Sigmoid colon (tissue), 6 donors: ENCODE measurements at regions not wholly inside any gene's neighbourhood (a gene's known extent, or its start where the extent isn't known, plus 50 kb on each side); places are given as distances from the start of the nearest gene placed in this dataset.
"Not testable (repeated sequence)": the region's sequence is repeated elsewhere in the genome, so short reads cannot be mapped to it uniquely, and the experiment has no call there.

Experiments
- DNase-seq: peaks from one replicate; pipeline ENCODE4 v3.0.0-alpha.2; 2019
- H3K27ac ChIP-seq, 4 donors: fragments of 200-600 bp; sonication (generic); one replicate each; pipeline ENCODE4 v1.5.1; 2016 to 2019; ENCODE audit warnings: mild to moderate bottlenecking in 1 of 4
- H3K27me3 ChIP-seq, 3 donors: fragments of 200-600 bp; sonication (generic); one replicate each; pipeline ENCODE4 v1.5.1; 2019; ENCODE audit warnings: mild to moderate bottlenecking in 1 of 3
- H3K36me3 ChIP-seq, 4 donors: fragments of 200-600 bp; sonication (generic); one replicate each; pipeline ENCODE4 v1.5.1; 2016 to 2019
- H3K4me1 ChIP-seq, 4 donors: fragments of 200-600 bp; sonication (generic); one replicate each; pipeline ENCODE4 v1.5.1; 2017 to 2019
- H3K4me3 ChIP-seq, 4 donors: fragments of 200-600 bp; sonication (generic); one replicate each; pipeline ENCODE4 v1.5.1; 2017 to 2019; ENCODE audit warnings: mild to moderate bottlenecking in 2 of 4, moderate library complexity in 1 of 4
- H3K9me3 ChIP-seq, 4 donors: fragments of 200-600 bp in 3 of 4; sonication (generic) in 3 of 4; one replicate each; pipeline versions ENCODE4 v1.5.1 to v1.6.1; 2013 to 2019
- CTCF ChIP-seq, 4 experiments: fragments of 450-650 bp in 3 of 4; fragments of 200-600 bp in 1 of 4; IDR thresholded peaks; one replicate each; pipeline ENCODE4 v1.5.1; 2016 to 2019; ENCODE audit warnings: antibody characterized with exemption in 4 of 4, mild to moderate bottlenecking in 3 of 4, moderate library complexity in 2 of 4
- EP300 ChIP-seq, 4 donors: sonication (generic); formaldehyde crosslinking; IDR thresholded peaks; one replicate each; pipeline ENCODE4 v1.6.1; 2017; ENCODE audit warnings: antibody characterized with exemption in 4 of 4
- POLR2A ChIP-seq, 2 donors: fragments of 450-650 bp; IDR thresholded peaks; one replicate each; pipeline ENCODE4 v1.6.1; 2016; ENCODE audit warnings: antibody characterized with exemption in 2 of 2, mild to moderate bottlenecking in 2 of 2, moderate library complexity in 2 of 2
- POLR2AphosphoS5 ChIP-seq, 4 donors: sonication (generic); formaldehyde crosslinking; IDR thresholded peaks; one replicate each; pipeline ENCODE4 v1.6.1; 2017; ENCODE audit warnings: antibody characterized with exemption in 4 of 4
- WGBS, 2 donors: extraction: QIAGEN DNeasy Blood & Tissue Kit; methylation state at CpG; one replicate each; pipeline ENCODE4 v1.1.7; 2013; 5-methylcytosine and 5-hydroxymethylcytosine counted together
- intact Hi-C: fragments of 100-400 bp; cut with DNase I; formaldehyde crosslinking; loops from one replicate; pipeline ENCODE4 v1.15.1; 2023
- donor health status: healthy with polysubstance abuse.
- donor health status: healthy.

- DNase-seq, result no peak
- Histone ChIP-seq H3K9me3 (no peaks in the 10 kb centered on the region), H3K4me1 (peaks cover 0 to 21% (median 6%) of the 10 kb centered on the region in 4 donors), H3K27me3 (no peaks in the 10 kb centered on the region), H3K4me3 (no peak overlapping the region), H3K27ac (no peak overlapping the region), H3K36me3 (no peaks in the 10 kb centered on the region)
- intact Hi-C loops, result no loop called here
- TF ChIP-seq CTCF (IDR thresholded peaks at IDR 0.05), result no peak
- TF ChIP-seq POLR2AphosphoS5 (IDR thresholded peaks at IDR 0.05), result no peak
- TF ChIP-seq EP300 (IDR thresholded peaks at IDR 0.05), result no peak
- no peak for TF ChIP-seq POLR2A (IDR thresholded peaks at IDR 0.05)
- WGBS, 2 donors, result 73 to 78% methylated on average over 8 of the region's 8 CpGs
Measured at GRCh38 chr19:31885280-31885853, 460.0 kb upstream of the ZNF507 start.

DNA sequence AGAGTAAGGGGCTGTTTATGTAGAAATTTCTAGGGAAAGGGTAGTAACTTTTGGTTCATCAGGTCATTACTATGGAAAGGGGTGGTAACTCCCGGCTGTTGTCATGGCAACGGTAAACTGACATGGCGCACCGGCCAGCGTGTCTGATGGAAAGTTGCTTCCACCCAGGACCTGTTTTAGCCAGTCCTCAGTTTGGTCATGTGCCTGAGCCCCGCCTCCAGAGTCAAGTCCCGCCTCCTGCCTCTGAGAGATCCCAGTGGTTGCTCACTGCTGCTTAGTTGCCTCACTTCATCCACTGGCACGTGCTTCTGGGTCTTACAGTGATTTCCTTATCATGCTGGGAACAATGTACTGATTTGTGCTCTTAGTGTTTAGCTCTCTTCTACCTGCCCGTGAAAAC, 455.2 kb upstream of the ZNF507 start:
- 84 to 90% methylated on average over 9 of the region's 9 CpGs for WGBS, 2 donors
- intact Hi-C loops, result no loop called here
- Histone ChIP-seq H3K36me3 (no peaks in the 10 kb centered on the region), H3K9me3 (no peaks in the 10 kb centered on the region), H3K27me3 (no peaks in the 10 kb centered on the region), H3K4me1 (peaks cover 0 to 21% (median 6%) of the 10 kb centered on the region in 4 donors), H3K4me3 (no peak overlapping the region), H3K27ac (no peak overlapping the region)
- no peak for TF ChIP-seq EP300 (IDR thresholded peaks at IDR 0.05)
- TF ChIP-seq CTCF (IDR thresholded peaks at IDR 0.05), result no peak
- TF ChIP-seq POLR2A (IDR thresholded peaks at IDR 0.05), result no peak
- no peak for TF ChIP-seq POLR2AphosphoS5 (IDR thresholded peaks at IDR 0.05)
- DNase-seq, result no peak

DNA sequence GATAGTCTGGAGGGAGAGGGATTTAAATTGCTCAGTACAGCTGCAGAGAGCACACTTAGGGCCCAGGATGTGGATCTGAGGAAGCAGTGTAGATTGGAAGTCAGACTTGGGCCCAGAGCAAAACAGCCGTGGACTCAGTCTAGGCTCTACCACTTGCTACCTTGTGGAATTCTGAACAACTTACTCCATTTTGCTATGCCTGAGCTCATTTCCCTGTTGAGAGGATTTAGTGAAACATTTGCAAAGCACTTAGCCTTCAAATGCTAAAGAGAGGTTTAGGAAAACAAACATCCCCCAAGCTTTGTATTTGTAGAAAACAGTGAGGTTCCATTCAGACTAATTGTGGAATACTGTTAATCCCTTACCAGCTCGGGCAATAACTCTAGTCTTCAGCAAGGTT, 453.4 kb upstream of the ZNF507 start:
- H3K36me3 ChIP-seq, result no peaks in the 10 kb centered on the region
- intact Hi-C loops, result no loop called here
- WGBS, 2 donors, result 32 to 77% methylated on average over 2 of the region's 2 CpGs

DNA sequence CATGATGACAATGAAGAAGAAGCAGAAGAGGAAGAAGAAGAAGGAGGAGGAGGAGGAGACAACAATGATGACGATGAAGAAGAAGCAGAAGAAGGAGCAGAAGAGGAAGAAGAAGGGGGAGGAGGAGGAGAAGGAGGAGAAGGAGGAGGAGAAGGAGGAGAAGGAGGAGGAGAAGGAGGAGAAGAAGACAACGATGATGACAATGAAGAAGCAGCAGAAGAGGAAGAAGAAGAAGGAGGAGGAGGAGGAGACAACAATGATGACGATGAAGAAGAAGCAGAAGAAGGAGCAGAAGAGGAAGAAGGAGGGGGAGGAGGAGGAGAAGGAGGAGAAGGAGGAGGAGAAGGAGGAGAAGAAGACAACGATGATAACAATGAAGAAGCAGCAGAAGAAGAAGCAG, 451.9 kb upstream of the ZNF507 start:
- H3K27me3 ChIP-seq, H3K36me3 ChIP-seq, H3K9me3 ChIP-seq, intact Hi-C loops, DNase-seq, H3K4me3 ChIP-seq, H3K27ac ChIP-seq, H3K4me1 ChIP-seq: not testable (repeated sequence)
- WGBS, 2 donors, result 74 to 85% methylated on average over 4 of the region's 4 CpGs

More for the DNA sequence above, 453.4 kb upstream of the ZNF507 start:
- Histone ChIP-seq H3K4me3 (no peak overlapping the region), H3K4me1 (peaks cover 0 to 7% (median 3%) of the 10 kb centered on the region in 4 donors), H3K9me3 (no peaks in the 10 kb centered on the region), H3K27me3 (no peaks in the 10 kb centered on the region), H3K27ac (no peak overlapping the region)
- DNase-seq, result no peak
- TF ChIP-seq CTCF (IDR thresholded peaks at IDR 0.05) (no peak), POLR2AphosphoS5 (IDR thresholded peaks at IDR 0.05) (no peak), POLR2A (IDR thresholded peaks at IDR 0.05) (no peak), EP300 (IDR thresholded peaks at IDR 0.05) (no peak)

- no peaks in the 10 kb centered on the region for H3K36me3 ChIP-seq
- no peaks in the 10 kb centered on the region for H3K4me1 ChIP-seq
- H3K27ac ChIP-seq, result no peak overlapping the region
- 15 to 71% methylated on average over 1 of the region's 1 CpG for WGBS, 2 donors
- H3K9me3 ChIP-seq, result no peaks in the 10 kb centered on the region
- TF ChIP-seq EP300 (IDR thresholded peaks at IDR 0.05), result no peak
- TF ChIP-seq CTCF (IDR thresholded peaks at IDR 0.05), result no peak
- no peak for TF ChIP-seq POLR2AphosphoS5 (IDR thresholded peaks at IDR 0.05)
- no peak for TF ChIP-seq POLR2A (IDR thresholded peaks at IDR 0.05)
- intact Hi-C loops, result no loop called here
- no peak for DNase-seq
- no peak overlapping the region for H3K4me3 ChIP-seq
- no peaks in the 10 kb centered on the region for H3K27me3 ChIP-seq
Measured at GRCh38 chr19:31894451-31894850, 451.0 kb upstream of the ZNF507 start.
